Endothelial cell (in vitro differentiated cells): ENCODE measurements at regions not wholly inside any gene's neighbourhood (a gene's known extent, or its start where the extent isn't known, plus 50 kb on each side); places are given as distances from the start of the nearest gene placed in this dataset.
"Not testable (repeated sequence)": the region's sequence is repeated elsewhere in the genome, so short reads cannot be mapped to it uniquely, and the experiment has no call there.

Source experiments
- DNase-seq: peaks from one replicate; pipeline ENCODE4 v3.0.0; 2021; ENCODE audit warnings: low spot score
- H3K27ac Mint-ChIP-seq: one replicate; pipeline ENCODE4 v1.8.0; 2021; ENCODE audit warnings: mixed read lengths, inconsistent platforms; ENCODE audit not compliant: unreplicated experiment
- H3K27me3 Mint-ChIP-seq: one replicate; pipeline ENCODE4 v1.8.0; 2021; ENCODE audit warnings: mild to moderate bottlenecking, moderate library complexity, mixed read lengths, inconsistent platforms; ENCODE audit not compliant: unreplicated experiment
- H3K36me3 Mint-ChIP-seq: one replicate; pipeline ENCODE4 v1.8.0; 2021; ENCODE audit warnings: mild to moderate bottlenecking, low read depth, mixed read lengths, inconsistent platforms; ENCODE audit not compliant: unreplicated experiment
- H3K4me1 Mint-ChIP-seq: one replicate; pipeline ENCODE4 v1.8.0; 2021; ENCODE audit warnings: mild to moderate bottlenecking, mixed read lengths, inconsistent platforms; ENCODE audit not compliant: unreplicated experiment
- H3K4me3 Mint-ChIP-seq: one replicate; pipeline ENCODE4 v1.8.0; 2021; ENCODE audit warnings: mild to moderate bottlenecking, mixed read lengths, inconsistent platforms; ENCODE audit not compliant: unreplicated experiment
- H3K9me3 Mint-ChIP-seq: one replicate; pipeline ENCODE4 v1.8.0; 2021; ENCODE audit warnings: mixed read lengths, inconsistent platforms; ENCODE audit not compliant: unreplicated experiment
- CTCF ChIP-seq: fragments of 200-600 bp; sonication (generic); IDR thresholded peaks from one replicate; pipeline ENCODE4 v1.5.0; 2021; ENCODE audit warnings: antibody characterized with exemption; ENCODE audit not compliant: unreplicated experiment

GRCh38 chr4:186405957-186406356 is 140.0 kb downstream of the F11 start:
- no peak for TF ChIP-seq CTCF
- no peaks in the 10 kb centered on the region for H3K9me3 Mint-ChIP-seq
- H3K27ac Mint-ChIP-seq = no peak overlapping the region
- H3K4me1 Mint-ChIP-seq = no peaks in the 10 kb centered on the region
- no peak overlapping the region for H3K4me3 Mint-ChIP-seq
- H3K36me3 Mint-ChIP-seq = no peaks in the 10 kb centered on the region
- peaks cover 1% of the 10 kb centered on the region for H3K27me3 Mint-ChIP-seq
- no peak for DNase-seq

- Mint-ChIP-seq H3K9me3 (no peaks in the 10 kb centered on the region), H3K36me3 (no peaks in the 10 kb centered on the region), H3K27ac (no peak overlapping the region), H3K4me1 (no peaks in the 10 kb centered on the region), H3K27me3 (peaks cover 1% of the 10 kb centered on the region), H3K4me3 (no peak overlapping the region)
- TF ChIP-seq CTCF = no peak
- DNase-seq = no peak
These were observed 138.7 kb downstream of the F11 start for GRCh38 chr4:186404562-186405134.

- no peaks in the 10 kb centered on the region for H3K4me1 Mint-ChIP-seq
- no peak for DNase-seq
- no peaks in the 10 kb centered on the region for H3K36me3 Mint-ChIP-seq
- TF ChIP-seq CTCF = no peak
- H3K9me3 Mint-ChIP-seq = no peaks in the 10 kb centered on the region
- H3K27ac Mint-ChIP-seq = no peak overlapping the region
- H3K27me3 Mint-ChIP-seq = peaks cover 1% of the 10 kb centered on the region
- no peak overlapping the region for H3K4me3 Mint-ChIP-seq
These were observed 134.7 kb downstream of the F11 start for GRCh38 chr4:186400676-186401075.

GRCh38 chr4:186392017-186392416 is 126.0 kb downstream of the F11 start:
- Mint-ChIP-seq H3K9me3 (no peaks in the 10 kb centered on the region), H3K4me3 (no peak overlapping the region), H3K36me3 (no peaks in the 10 kb centered on the region), H3K27ac (no peak overlapping the region), H3K4me1 (no peaks in the 10 kb centered on the region), H3K27me3 (peaks cover 2% of the 10 kb centered on the region)
- TF ChIP-seq CTCF = no peak
- no peak for DNase-seq

- H3K4me3 Mint-ChIP-seq, H3K27me3 Mint-ChIP-seq, H3K9me3 Mint-ChIP-seq, H3K36me3 Mint-ChIP-seq, DNase-seq, H3K27ac Mint-ChIP-seq: not testable (repeated sequence)
- H3K4me1 Mint-ChIP-seq = peaks cover 12% of the 10 kb centered on the region
These were observed 118.3 kb downstream of the F11 start for GRCh38 chr4:186384328-186384727.
